ENCODE measurements at regions not wholly inside any gene's neighbourhood (a gene's known extent, or its start where the extent isn't known, plus 50 kb on each side); places are given as distances from the start of the nearest gene placed in this dataset.

DNA sequence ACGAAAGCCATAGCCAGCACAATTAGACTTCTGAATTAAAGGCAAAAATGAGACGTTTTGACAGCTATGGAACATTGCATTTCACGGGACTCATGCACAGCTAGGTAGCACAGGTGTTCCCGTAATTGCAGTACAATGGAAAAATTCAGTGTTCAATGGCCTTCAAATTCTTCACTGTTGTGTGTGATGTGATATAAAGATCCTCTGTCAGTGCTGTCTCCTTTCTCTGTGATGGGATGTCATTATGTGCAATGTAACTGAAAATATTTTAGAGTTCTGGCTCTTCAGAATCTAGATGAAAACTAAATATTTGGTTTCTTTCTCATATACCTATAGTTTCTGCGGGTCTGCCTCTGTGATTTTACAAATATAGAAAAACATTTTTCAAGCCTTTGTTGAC is 1599.7 kb downstream of the MRPL39 start:
- 82% methylated on average over 4 of the region's 5 CpGs for WGBS
- Histone ChIP-seq H3K27me3 (ENCODE audit: insufficient read depth, low read length) (no peaks in the 10 kb centered on the region), H3K36me3 (ENCODE audit: insufficient read depth, low read length) (no peaks in the 10 kb centered on the region), H3K4me3 (ENCODE audit: low read length) (no peak overlapping the region), H3K9me3 (ENCODE audit: insufficient read depth, low read depth, low read length) (peaks cover 14% of the 10 kb centered on the region; the same call in 1 of the 2 replicates), H3K9ac (ENCODE audit: low read depth, low read length) (no peak overlapping the region), H3K27ac (ENCODE audit: low read depth, low read length) (no peak overlapping the region), H3K4me1 (ENCODE audit: insufficient read depth, low read length) (no peaks in the 10 kb centered on the region)

GRCh38 chr21:23986987-23987386 is 1620.3 kb downstream of the MRPL39 start:
- Histone ChIP-seq H3K9me3 (ENCODE audit: insufficient read depth, low read depth, low read length) (peaks cover 38% of the 10 kb centered on the region; the same call in 1 of the 2 replicates), H3K36me3 (ENCODE audit: insufficient read depth, low read length) (no peaks in the 10 kb centered on the region), H3K27ac (ENCODE audit: low read depth, low read length) (no peak overlapping the region), H3K27me3 (ENCODE audit: insufficient read depth, low read length) (no peaks in the 10 kb centered on the region), H3K9ac (ENCODE audit: low read depth, low read length) (no peak overlapping the region), H3K4me3 (ENCODE audit: low read length) (no peak overlapping the region), H3K4me1 (ENCODE audit: insufficient read depth, low read length) (no peaks in the 10 kb centered on the region)

DNA sequence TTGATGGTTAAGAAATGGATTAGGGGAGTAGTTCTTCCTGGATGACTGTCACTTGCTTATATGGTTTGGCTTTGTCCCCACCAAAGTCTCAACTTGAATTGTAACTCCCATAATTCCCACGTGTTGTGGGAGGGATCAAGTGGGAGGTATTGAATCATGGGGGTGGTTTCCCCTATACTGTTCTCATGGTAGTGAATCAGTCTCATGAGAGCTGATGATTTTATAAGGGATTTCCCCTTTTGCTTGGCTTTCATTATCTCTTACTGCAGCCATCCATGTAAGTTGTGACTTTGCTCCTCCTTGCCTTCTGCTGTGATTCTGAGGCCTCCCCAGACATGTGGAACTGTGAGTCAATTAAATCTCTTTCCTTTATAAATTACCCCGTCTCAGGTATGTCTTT is 1621.1 kb downstream of the MRPL39 start:
- H3K4me3 ChIP-seq (ENCODE audit: low read length), result no peak overlapping the region
- H3K9me3 ChIP-seq (ENCODE audit: insufficient read depth, low read depth, low read length), result peaks cover 38% of the 10 kb centered on the region; the same call in 1 of the 2 replicates
- WGBS, result 100% methylated on average over 1 of the region's 2 CpGs
- H3K36me3 ChIP-seq (ENCODE audit: insufficient read depth, low read length), result no peaks in the 10 kb centered on the region
- H3K27me3 ChIP-seq (ENCODE audit: insufficient read depth, low read length), result no peaks in the 10 kb centered on the region
- H3K9ac ChIP-seq (ENCODE audit: low read depth, low read length), result no peak overlapping the region
- H3K27ac ChIP-seq (ENCODE audit: low read depth, low read length), result no peak overlapping the region
- H3K4me1 ChIP-seq (ENCODE audit: insufficient read depth, low read length), result no peaks in the 10 kb centered on the region

GRCh38 chr21:23982546-23982945 is 1624.7 kb downstream of the MRPL39 start:
- WGBS, result 89% methylated on average over 3 of the region's 4 CpGs
- Histone ChIP-seq H3K9ac (ENCODE audit: low read depth, low read length) (no peak overlapping the region), H3K4me3 (ENCODE audit: low read length) (no peak overlapping the region), H3K27me3 (ENCODE audit: insufficient read depth, low read length) (no peaks in the 10 kb centered on the region), H3K4me1 (ENCODE audit: insufficient read depth, low read length) (no peaks in the 10 kb centered on the region), H3K9me3 (ENCODE audit: insufficient read depth, low read depth, low read length) (peaks cover 35% of the 10 kb centered on the region), H3K36me3 (ENCODE audit: insufficient read depth, low read length) (no peaks in the 10 kb centered on the region), H3K27ac (ENCODE audit: low read depth, low read length) (no peak overlapping the region)

DNA sequence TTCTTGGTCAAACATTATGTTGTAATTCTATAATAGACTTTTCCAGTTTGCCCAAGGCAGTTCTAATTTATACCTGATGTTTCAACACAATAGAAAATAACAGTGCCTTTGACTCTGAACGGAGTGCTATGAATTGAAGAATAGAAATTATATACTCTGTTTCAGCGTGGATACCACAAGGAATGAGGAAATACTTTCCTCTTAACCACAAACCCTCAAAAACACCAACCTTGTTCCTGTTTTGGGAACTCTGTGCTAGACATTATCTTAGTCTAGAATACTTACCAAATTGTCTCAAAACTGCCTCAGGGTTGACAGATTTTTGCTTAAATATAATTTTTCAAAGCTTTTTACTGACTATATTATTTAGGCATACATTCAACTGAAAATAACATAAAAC is 1629.3 kb downstream of the MRPL39 start:
- Histone ChIP-seq H3K4me3 (ENCODE audit: low read length) (no peak overlapping the region), H3K27me3 (ENCODE audit: insufficient read depth, low read length) (no peaks in the 10 kb centered on the region), H3K4me1 (ENCODE audit: insufficient read depth, low read length) (no peaks in the 10 kb centered on the region), H3K9me3 (ENCODE audit: insufficient read depth, low read depth, low read length) (peaks cover under 1% of the 10 kb centered on the region; the same call in 1 of the 2 replicates), H3K36me3 (ENCODE audit: insufficient read depth, low read length) (no peaks in the 10 kb centered on the region), H3K9ac (ENCODE audit: low read depth, low read length) (no peak overlapping the region), H3K27ac (ENCODE audit: low read depth, low read length) (no peak overlapping the region)
- WGBS, result 50% methylated on average over 1 of the region's 2 CpGs

DNA sequence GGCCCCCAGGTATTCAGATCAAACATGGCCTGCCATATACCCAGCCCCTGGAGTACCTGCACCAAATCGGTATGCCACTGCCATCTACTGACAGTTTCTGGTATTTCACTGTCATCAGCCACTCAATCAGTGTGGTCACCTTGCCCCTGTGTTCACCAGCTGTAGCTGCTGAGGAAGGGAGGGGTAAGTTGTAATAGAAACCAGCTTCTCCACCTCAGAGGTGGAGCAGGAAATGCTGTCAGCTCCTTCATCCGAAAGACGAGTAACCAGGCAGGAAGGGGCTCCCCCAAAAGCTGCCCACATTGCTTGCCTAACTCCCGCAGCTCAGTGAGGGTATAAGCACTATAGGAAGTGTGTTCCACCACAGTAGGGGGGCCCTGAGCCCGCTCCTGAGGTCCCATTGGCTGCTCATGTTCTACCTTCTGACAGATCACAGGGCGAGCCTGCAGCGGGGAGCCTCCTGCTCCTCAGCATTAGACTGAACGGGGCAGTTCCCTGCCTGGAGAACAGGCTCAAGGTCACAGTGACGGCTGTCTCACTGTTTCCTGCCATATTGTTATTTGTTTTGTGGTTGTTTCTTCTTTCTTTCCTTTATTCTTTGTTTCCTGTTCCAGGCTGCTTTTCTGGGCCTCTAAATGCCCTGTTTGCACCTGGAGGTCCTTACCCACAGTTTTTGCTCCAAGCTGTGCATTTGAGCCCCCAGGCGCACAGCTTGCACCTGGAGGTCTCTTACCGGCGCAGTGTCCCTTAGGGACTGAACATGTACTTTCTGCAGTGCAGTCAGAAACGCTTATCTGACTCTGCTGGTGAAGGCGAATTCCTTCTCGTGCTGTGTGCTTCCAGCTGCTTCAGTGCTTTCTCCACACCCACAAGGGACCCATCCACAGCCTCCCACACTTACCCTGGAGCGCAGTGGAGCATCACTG is 1638.3 kb downstream of the MRPL39 start:
- no peak overlapping the region for H3K9ac ChIP-seq (ENCODE audit: low read depth, low read length)

DNA sequence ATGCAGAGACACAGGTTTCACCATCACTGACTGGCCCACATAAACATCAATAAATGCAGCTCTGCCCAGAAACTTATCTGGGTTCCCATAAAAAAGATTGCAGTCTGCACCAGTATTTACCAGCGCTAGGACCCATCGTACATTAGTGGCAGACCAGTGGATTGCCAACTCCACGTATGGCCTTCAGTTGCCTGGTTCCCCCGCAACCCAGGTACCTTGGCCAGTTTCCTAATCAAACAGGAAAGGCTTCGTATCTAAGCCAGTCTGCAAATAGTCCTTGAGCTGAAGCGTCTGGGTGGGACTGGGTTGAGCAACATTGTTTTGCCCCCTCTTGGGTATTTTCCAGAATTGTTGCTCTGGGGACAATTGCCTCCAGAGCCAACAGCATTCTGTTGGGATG is 1639.3 kb downstream of the MRPL39 start:
- no peaks in the 10 kb centered on the region for H3K4me1 ChIP-seq (ENCODE audit: insufficient read depth, low read length)
- no peaks in the 10 kb centered on the region for H3K9me3 ChIP-seq (ENCODE audit: insufficient read depth, low read depth, low read length)
- no peak overlapping the region for H3K9ac ChIP-seq (ENCODE audit: low read depth, low read length)
- no peaks in the 10 kb centered on the region for H3K27me3 ChIP-seq (ENCODE audit: insufficient read depth, low read length)
- no peak overlapping the region for H3K4me3 ChIP-seq (ENCODE audit: low read length)
- 93% methylated on average over 6 of the region's 6 CpGs for WGBS
- no peak overlapping the region for H3K27ac ChIP-seq (ENCODE audit: low read depth, low read length)
- H3K36me3 ChIP-seq (ENCODE audit: insufficient read depth, low read length), result no peaks in the 10 kb centered on the region

More for the DNA sequence above, 1638.3 kb downstream of the MRPL39 start:
- no peaks in the 10 kb centered on the region for H3K36me3 ChIP-seq (ENCODE audit: insufficient read depth, low read length)
- H3K9me3 ChIP-seq (ENCODE audit: insufficient read depth, low read depth, low read length), result no peaks in the 10 kb centered on the region
- 66% methylated on average over 16 of the region's 16 CpGs for WGBS
- peak overlapping the region; percentile 17; the same call in 1 of the 2 replicates for H3K4me3 ChIP-seq (ENCODE audit: low read length)
- H3K27ac ChIP-seq (ENCODE audit: low read depth, low read length), result no peak overlapping the region
- H3K4me1 ChIP-seq (ENCODE audit: insufficient read depth, low read length), result no peaks in the 10 kb centered on the region
- H3K27me3 ChIP-seq (ENCODE audit: insufficient read depth, low read length), result no peaks in the 10 kb centered on the region

DNA sequence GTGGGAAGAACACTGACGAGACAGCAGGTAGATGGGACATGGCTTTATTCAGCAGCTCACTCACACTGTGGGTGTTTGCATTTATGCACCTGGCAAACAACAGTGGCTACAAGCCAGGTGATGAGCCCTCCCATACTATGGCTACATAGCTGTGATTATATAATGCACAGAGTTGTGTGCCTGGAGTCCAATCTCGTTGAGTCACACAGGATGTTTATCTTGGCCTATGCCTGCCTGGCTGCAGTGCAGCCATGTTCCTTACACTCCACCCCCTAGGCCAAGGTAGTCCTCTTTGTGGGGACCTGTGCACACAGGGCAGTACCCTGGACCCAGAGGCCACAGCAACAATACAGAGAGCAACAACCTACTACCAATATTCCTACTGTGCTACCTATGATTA is 1643.8 kb downstream of the MRPL39 start:
- Histone ChIP-seq H3K9me3 (ENCODE audit: insufficient read depth, low read depth, low read length) (no peaks in the 10 kb centered on the region), H3K27me3 (ENCODE audit: insufficient read depth, low read length) (no peaks in the 10 kb centered on the region), H3K27ac (ENCODE audit: low read depth, low read length) (no peak overlapping the region), H3K4me3 (ENCODE audit: low read length) (no peak overlapping the region), H3K4me1 (ENCODE audit: insufficient read depth, low read length) (no peaks in the 10 kb centered on the region), H3K9ac (ENCODE audit: low read depth, low read length) (no peak overlapping the region), H3K36me3 (ENCODE audit: insufficient read depth, low read length) (no peaks in the 10 kb centered on the region)
- WGBS, result 83% methylated on average over 2 of the region's 2 CpGs

DNA sequence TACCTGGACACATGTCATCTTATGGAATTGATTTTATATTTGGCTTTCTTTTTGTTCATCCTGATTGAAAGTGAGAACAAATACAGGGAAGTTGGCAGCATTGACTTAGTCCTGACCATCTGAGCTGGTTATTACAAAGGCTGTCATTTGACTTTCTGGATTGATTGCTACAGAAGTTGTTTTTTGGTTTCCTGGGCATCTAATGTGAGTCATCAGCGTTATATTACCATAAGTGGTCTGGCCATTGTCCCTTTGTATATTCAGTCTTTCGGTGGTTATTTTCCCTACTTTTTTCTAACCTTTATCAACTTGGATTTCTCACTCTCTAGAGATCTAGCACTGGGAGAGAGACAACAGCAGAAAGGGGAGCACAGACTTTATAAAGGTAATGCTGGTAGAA is 1646.5 kb downstream of the MRPL39 start:
- Histone ChIP-seq H3K27ac (ENCODE audit: low read depth, low read length) (no peak overlapping the region), H3K9ac (ENCODE audit: low read depth, low read length) (no peak overlapping the region), H3K36me3 (ENCODE audit: insufficient read depth, low read length) (no peaks in the 10 kb centered on the region), H3K4me3 (ENCODE audit: low read length) (no peak overlapping the region), H3K4me1 (ENCODE audit: insufficient read depth, low read length) (no peaks in the 10 kb centered on the region), H3K9me3 (ENCODE audit: insufficient read depth, low read depth, low read length) (no peaks in the 10 kb centered on the region), H3K27me3 (ENCODE audit: insufficient read depth, low read length) (no peaks in the 10 kb centered on the region)
- WGBS, result 78% methylated on average over 2 of the region's 2 CpGs

DNA sequence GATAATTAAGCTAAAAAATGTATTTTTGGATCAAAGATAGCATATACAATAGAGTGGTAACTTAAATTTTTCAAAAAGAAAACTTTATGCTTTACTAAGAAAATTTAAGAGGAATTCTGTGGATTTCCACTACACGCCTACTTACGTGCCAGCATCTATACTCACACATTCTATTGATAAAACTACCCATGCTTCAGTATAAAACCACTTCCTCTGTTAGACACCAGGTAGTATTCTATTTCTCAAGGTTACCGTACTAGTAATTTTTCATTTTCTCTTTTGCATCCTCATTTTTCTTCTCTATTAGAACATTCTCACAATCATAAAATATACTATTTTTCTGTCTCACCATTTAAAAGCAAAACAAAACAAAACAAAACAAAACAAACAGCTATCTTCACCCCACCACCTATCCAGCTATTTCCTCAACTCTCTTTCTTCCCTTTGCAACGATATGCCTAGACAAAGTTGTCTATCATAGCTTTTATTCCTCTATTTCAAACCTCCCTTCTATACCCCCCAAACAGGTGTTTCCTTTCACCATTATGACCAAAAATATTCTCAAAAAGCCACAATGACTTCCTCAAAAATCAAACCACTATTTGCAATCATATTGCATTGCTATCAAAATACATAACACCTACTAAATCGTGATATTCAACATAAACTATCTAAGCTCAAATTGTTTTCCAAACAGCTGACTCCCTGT is 1652.0 kb downstream of the MRPL39 start:
- no peaks in the 10 kb centered on the region for H3K4me1 ChIP-seq (ENCODE audit: insufficient read depth, low read length)
- no peaks in the 10 kb centered on the region for H3K27me3 ChIP-seq (ENCODE audit: insufficient read depth, low read length)
- H3K9me3 ChIP-seq (ENCODE audit: insufficient read depth, low read depth, low read length), result no peaks in the 10 kb centered on the region
- no peak overlapping the region for H3K4me3 ChIP-seq (ENCODE audit: low read length)
- no peak overlapping the region for H3K27ac ChIP-seq (ENCODE audit: low read depth, low read length)
- WGBS, result 80% methylated on average over 5 of the region's 5 CpGs
- no peaks in the 10 kb centered on the region for H3K36me3 ChIP-seq (ENCODE audit: insufficient read depth, low read length)
- H3K9ac ChIP-seq (ENCODE audit: low read depth, low read length), result no peak overlapping the region

DNA sequence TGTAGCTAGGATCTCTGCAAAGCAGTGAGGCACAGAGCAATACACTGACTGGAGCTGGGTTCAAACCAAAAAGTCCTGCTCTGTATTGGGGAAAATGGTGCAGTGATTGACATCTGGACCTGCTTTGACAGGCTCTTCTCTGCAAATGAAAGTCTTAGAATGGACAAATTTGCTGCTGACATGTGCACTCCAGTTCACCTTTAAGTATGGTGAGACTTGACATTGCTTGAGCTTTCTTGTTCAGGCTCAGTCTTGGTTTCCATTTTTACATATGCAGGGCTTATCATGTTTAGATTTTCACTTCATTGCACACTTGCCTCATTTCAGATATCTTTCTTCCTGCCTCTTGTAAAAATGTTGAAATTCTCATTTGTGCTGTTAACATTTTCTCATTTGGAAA is 1655.0 kb downstream of the MRPL39 start:
- H3K4me3 ChIP-seq (ENCODE audit: low read length), result no peak overlapping the region
- no peaks in the 10 kb centered on the region for H3K36me3 ChIP-seq (ENCODE audit: insufficient read depth, low read length)
- H3K9ac ChIP-seq (ENCODE audit: low read depth, low read length), result no peak overlapping the region
- H3K27ac ChIP-seq (ENCODE audit: low read depth, low read length), result no peak overlapping the region
- no peaks in the 10 kb centered on the region for H3K4me1 ChIP-seq (ENCODE audit: insufficient read depth, low read length)
- H3K27me3 ChIP-seq (ENCODE audit: insufficient read depth, low read length), result no peaks in the 10 kb centered on the region
- H3K9me3 ChIP-seq (ENCODE audit: insufficient read depth, low read depth, low read length), result no peaks in the 10 kb centered on the region

Data from HUES64 (cell line).